ENCODE measurements at regions not wholly inside any gene's neighbourhood (a gene's known extent, or its start where the extent isn't known, plus 50 kb on each side); places are given as distances from the start of the nearest gene placed in this dataset.
"Not testable (repeated sequence)": the region's sequence is repeated elsewhere in the genome, so short reads cannot be mapped to it uniquely, and the experiment has no call there.

DNA sequence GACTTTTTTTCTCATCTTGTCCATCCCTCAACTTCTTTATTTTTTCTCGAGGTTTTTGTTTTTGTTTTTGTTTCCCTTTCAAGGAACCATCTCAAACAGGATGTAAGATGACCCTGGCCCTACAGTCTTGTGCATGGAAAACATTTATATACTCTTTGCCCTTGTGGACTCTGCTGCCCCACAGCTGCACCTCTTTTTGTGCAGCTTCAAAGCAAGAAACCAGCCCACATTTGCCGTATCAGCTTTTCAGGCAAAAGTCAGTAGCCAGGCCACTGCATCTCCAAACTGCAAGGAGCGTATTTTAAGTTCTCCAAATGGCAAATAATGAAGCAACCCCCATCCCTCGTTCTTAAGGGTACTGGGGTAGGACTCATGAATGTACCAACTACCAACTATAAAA lies 756.5 kb downstream of the C4orf33 start:
- H3K79me2 ChIP-seq (ENCODE audit: insufficient read depth, low read length): no peaks in the 10 kb centered on the region
- H3K9ac ChIP-seq (ENCODE audit: insufficient read depth, low read length, poor library complexity, severe bottlenecking): no peak overlapping the region
- H3K9me3 ChIP-seq (replicated peaks in 1 of 2; ENCODE audit: control insufficient read depth in 1 of 2, insufficient read depth in 1 of 2, low read length in 2 of 2): peaks cover 0 to 3% of the 10 kb centered on the region in 2 donors
- peaks cover 0 to 8% (median 5%) of the 10 kb centered on the region in 7 donors for H3K9me3 Mint-ChIP-seq
- DNase-seq: no peak
- TF ChIP-seq, protein P1, sequence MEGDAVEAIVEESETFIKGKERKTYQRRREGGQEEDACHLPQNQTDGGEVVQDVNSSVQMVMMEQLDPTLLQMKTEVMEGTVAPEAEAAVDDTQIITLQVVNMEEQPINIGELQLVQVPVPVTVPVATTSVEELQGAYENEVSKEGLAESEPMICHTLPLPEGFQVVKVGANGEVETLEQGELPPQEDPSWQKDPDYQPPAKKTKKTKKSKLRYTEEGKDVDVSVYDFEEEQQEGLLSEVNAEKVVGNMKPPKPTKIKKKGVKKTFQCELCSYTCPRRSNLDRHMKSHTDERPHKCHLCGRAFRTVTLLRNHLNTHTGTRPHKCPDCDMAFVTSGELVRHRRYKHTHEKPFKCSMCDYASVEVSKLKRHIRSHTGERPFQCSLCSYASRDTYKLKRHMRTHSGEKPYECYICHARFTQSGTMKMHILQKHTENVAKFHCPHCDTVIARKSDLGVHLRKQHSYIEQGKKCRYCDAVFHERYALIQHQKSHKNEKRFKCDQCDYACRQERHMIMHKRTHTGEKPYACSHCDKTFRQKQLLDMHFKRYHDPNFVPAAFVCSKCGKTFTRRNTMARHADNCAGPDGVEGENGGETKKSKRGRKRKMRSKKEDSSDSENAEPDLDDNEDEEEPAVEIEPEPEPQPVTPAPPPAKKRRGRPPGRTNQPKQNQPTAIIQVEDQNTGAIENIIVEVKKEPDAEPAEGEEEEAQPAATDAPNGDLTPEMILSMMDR (IDR thresholded peaks at IDR 0.05): no peak
- no peaks in the 10 kb centered on the region for H3K36me3 ChIP-seq (replicated peaks in 1 of 2; ENCODE audit: control insufficient read depth in 1 of 2, insufficient read depth in 2 of 2, low read length in 2 of 2)
- no peak overlapping the region for H3K27ac ChIP-seq (ENCODE audit: low read depth in 1 of 2, low read length in 2 of 2)
- H4K20me1 ChIP-seq (ENCODE audit: insufficient read depth, low read length): no peaks in the 10 kb centered on the region
- H2AFZ ChIP-seq (ENCODE audit: insufficient read depth, low read depth, low read length, poor library complexity, severe bottlenecking): no peak overlapping the region
- no peak overlapping the region for H3K27ac Mint-ChIP-seq
- WGBS (ENCODE audit: insufficient coverage): 100% methylated on average over 2 of the region's 4 CpGs
- H3K27me3 Mint-ChIP-seq (ENCODE audit: low read depth in 3 of 3): no peaks in the 10 kb centered on the region
- H3K4me2 ChIP-seq (replicated peaks; ENCODE audit: extremely low read depth, low read length, poor library complexity, severe bottlenecking): no peak overlapping the region
- H3K4me3 Mint-ChIP-seq: no peak overlapping the region
- H3K4me3 ChIP-seq (replicated peaks in 1 of 3; ENCODE audit: low read depth in 2 of 3, low read length in 3 of 3): no peak overlapping the region
- intact Hi-C loops (cut with micrococcal nuclease): no loop called here
- H3K36me3 Mint-ChIP-seq: no peaks in the 10 kb centered on the region
- H3K4me1 Mint-ChIP-seq: no peaks in the 10 kb centered on the region
- no peaks in the 10 kb centered on the region for H3K4me1 ChIP-seq (ENCODE audit: control insufficient read depth in 1 of 2, insufficient read depth in 2 of 2, low read length in 2 of 2)
- no peaks in the 10 kb centered on the region for H3K27me3 ChIP-seq (ENCODE audit: control insufficient read depth in 2 of 2, insufficient read depth in 2 of 2, low read length in 2 of 2)

- intact Hi-C loops (cut with micrococcal nuclease); H3K4me3 ChIP-seq (replicated peaks in 1 of 3; ENCODE audit: low read depth in 2 of 3, low read length in 3 of 3); H3K4me2 ChIP-seq (replicated peaks; ENCODE audit: extremely low read depth, low read length, poor library complexity, severe bottlenecking); DNase-seq; H3K9me3 ChIP-seq (replicated peaks in 1 of 2; ENCODE audit: control insufficient read depth in 1 of 2, insufficient read depth in 1 of 2, low read length in 2 of 2); H4K20me1 ChIP-seq (ENCODE audit: insufficient read depth, low read length); H3K4me3 Mint-ChIP-seq; H3K27me3 ChIP-seq (ENCODE audit: control insufficient read depth in 2 of 2, insufficient read depth in 2 of 2, low read length in 2 of 2); H3K36me3 ChIP-seq (replicated peaks in 1 of 2; ENCODE audit: control insufficient read depth in 1 of 2, insufficient read depth in 2 of 2, low read length in 2 of 2); H3K4me1 ChIP-seq (ENCODE audit: control insufficient read depth in 1 of 2, insufficient read depth in 2 of 2, low read length in 2 of 2); H3K79me2 ChIP-seq (ENCODE audit: insufficient read depth, low read length); H3K4me1 Mint-ChIP-seq; H3K36me3 Mint-ChIP-seq; H3K27ac ChIP-seq (ENCODE audit: low read depth in 1 of 2, low read length in 2 of 2); H3K27me3 Mint-ChIP-seq (ENCODE audit: low read depth in 3 of 3); H3K27ac Mint-ChIP-seq; H3K9me3 Mint-ChIP-seq; H2AFZ ChIP-seq (ENCODE audit: insufficient read depth, low read depth, low read length, poor library complexity, severe bottlenecking); H3K9ac ChIP-seq (ENCODE audit: insufficient read depth, low read length, poor library complexity, severe bottlenecking): not testable (repeated sequence)
- 97% methylated on average over 13 of the region's 27 CpGs for WGBS (ENCODE audit: insufficient coverage)
Measured at GRCh38 chr4:129853685-129854467, 757.9 kb downstream of the C4orf33 start.
